GM18502 (cell line): ENCODE measurements at regions not wholly inside any gene's neighbourhood (a gene's known extent, or its start where the extent isn't known, plus 50 kb on each side); places are given as distances from the start of the nearest gene placed in this dataset.
"Not testable (repeated sequence)": the region's sequence is repeated elsewhere in the genome, so short reads cannot be mapped to it uniquely, and the experiment has no call there.

Source experiments
- ATAC-seq: cut with Tn5 transposase; IDR thresholded peaks from one replicate; pipeline ENCODE4 v1.9.1; 2021; ENCODE audit warnings: mild to moderate bottlenecking; ENCODE audit not compliant: unreplicated experiment, poor library complexity

GRCh38 chr5:175347931-175348330 is 96.1 kb downstream of the DRD1 start:
- no peak for ATAC-seq

GRCh38 chr5:175347027-175347426 is 97.0 kb downstream of the DRD1 start:
- ATAC-seq: no peak

- ATAC-seq: no peak
Measured at GRCh38 chr5:175344331-175345195, 99.4 kb downstream of the DRD1 start.

GRCh38 chr5:175343308-175343707 is 100.7 kb downstream of the DRD1 start:
- no peak for ATAC-seq

- no peak for ATAC-seq
Measured at GRCh38 chr5:175340180-175340579, 103.8 kb downstream of the DRD1 start.

- no peak for ATAC-seq
Measured at GRCh38 chr5:175337680-175338079, 106.3 kb downstream of the DRD1 start.

GRCh38 chr5:175336781-175337180 is 107.2 kb downstream of the DRD1 start:
- ATAC-seq: no peak

- ATAC-seq: no peak
Measured at GRCh38 chr5:175335691-175336090, 108.3 kb downstream of the DRD1 start.

GRCh38 chr5:175331173-175332036 is 112.6 kb downstream of the DRD1 start:
- not testable (repeated sequence) for ATAC-seq

- ATAC-seq: no peak
Measured at GRCh38 chr5:175329976-175330375, 114.0 kb downstream of the DRD1 start.

- no peak for ATAC-seq
Measured at GRCh38 chr5:175328687-175329086, 115.3 kb downstream of the DRD1 start.

- no peak for ATAC-seq
Measured at GRCh38 chr5:175328176-175328575, 115.8 kb downstream of the DRD1 start.

GRCh38 chr5:175325681-175326080 is 118.3 kb downstream of the DRD1 start:
- no peak for ATAC-seq

- ATAC-seq: no peak
Measured at GRCh38 chr5:175321927-175322532, 122.0 kb downstream of the DRD1 start.

GRCh38 chr5:175319199-175319598 is 124.8 kb downstream of the DRD1 start:
- ATAC-seq: no peak

- ATAC-seq: no peak
Measured at GRCh38 chr5:175317872-175318271, 126.1 kb downstream of the DRD1 start.

- no peak for ATAC-seq
Measured at GRCh38 chr5:175309218-175309810, 134.7 kb downstream of the DRD1 start.

GRCh38 chr5:175308701-175309100 is 135.3 kb downstream of the DRD1 start:
- no peak for ATAC-seq

GRCh38 chr5:175306381-175306780 is 137.6 kb downstream of the DRD1 start:
- ATAC-seq: no peak

GRCh38 chr5:175305251-175305650 is 138.7 kb downstream of the DRD1 start:
- no peak for ATAC-seq
